Activated T-cell treated with anti-CD3 and anti-CD28 coated beads, Interleukin-2, amount 50 U/mL, for 4 hours (primary cell): ENCODE measurements at regions not wholly inside any gene's neighbourhood (a gene's known extent, or its start where the extent isn't known, plus 50 kb on each side); places are given as distances from the start of the nearest gene placed in this dataset.

ENCODE experiments used
- ATAC-seq, 2 donors: fragments of 200-7000 bp; cut with Tn5 transposase; one replicate each; pipeline ENCODE4 v1.10.0; 2021
- DNase-seq: peaks from one replicate; pipeline ENCODE4 v3.0.0-alpha.2; 2020
- H3K27me3 Mint-ChIP-seq: one replicate; pipeline ENCODE4 v1.8.0; 2021; ENCODE audit warnings: low read depth, mixed read lengths
- H3K36me3 Mint-ChIP-seq: one replicate; pipeline ENCODE4 v1.8.0; 2022; ENCODE audit warnings: mixed read lengths; ENCODE audit not compliant: insufficient read depth
- H3K4me1 Mint-ChIP-seq: one replicate; pipeline ENCODE4 v1.8.0; 2021; ENCODE audit warnings: low read depth, mixed read lengths
- H3K4me3 Mint-ChIP-seq: one replicate; pipeline ENCODE4 v1.8.0; 2021; ENCODE audit warnings: mild to moderate bottlenecking, moderate library complexity, mixed read lengths
- H3K9me3 Mint-ChIP-seq: one replicate; pipeline ENCODE4 v1.8.0; 2021; ENCODE audit warnings: mixed read lengths

GRCh38 chr4:122052677-122053076, 99.5 kb upstream of the BLTP1 start:
- no peaks in the 10 kb centered on the region for H3K36me3 Mint-ChIP-seq
- ATAC-seq = no peak

DNA sequence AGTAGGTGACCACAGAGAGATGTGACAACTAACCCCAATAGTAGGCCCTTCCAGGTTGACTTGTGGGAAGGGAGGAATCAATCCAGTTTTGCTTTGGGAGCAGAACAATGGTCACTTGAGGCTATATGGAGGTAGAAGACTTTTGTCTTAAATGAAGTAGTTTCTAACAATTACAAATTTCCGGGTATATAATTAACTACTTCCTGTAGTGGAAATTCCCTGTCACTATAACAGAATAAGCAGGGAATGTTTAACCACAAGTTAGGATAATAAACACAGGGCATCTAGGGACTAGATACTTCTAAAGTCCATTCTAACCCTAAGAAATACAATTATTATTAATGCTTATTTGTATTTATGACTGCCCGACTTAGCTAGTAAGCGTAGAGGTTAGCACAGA, 99.0 kb upstream of the TRPC3 start:
- ATAC-seq = no peak
- H3K9me3 Mint-ChIP-seq = no peaks in the 10 kb centered on the region
- no peaks in the 10 kb centered on the region for H3K4me1 Mint-ChIP-seq
- DNase-seq = no peak
- H3K4me3 Mint-ChIP-seq = no peak overlapping the region
- no peaks in the 10 kb centered on the region for H3K27me3 Mint-ChIP-seq
- no peaks in the 10 kb centered on the region for H3K36me3 Mint-ChIP-seq

More at GRCh38 chr4:122052677-122053076, 99.5 kb upstream of the BLTP1 start:
- no peak for DNase-seq
- Mint-ChIP-seq H3K27me3 (no peaks in the 10 kb centered on the region), H3K9me3 (no peaks in the 10 kb centered on the region), H3K4me1 (no peaks in the 10 kb centered on the region), H3K4me3 (no peak overlapping the region)

GRCh38 chr4:122047456-122048425, 95.9 kb upstream of the TRPC3 start:
- Mint-ChIP-seq H3K9me3 (no peaks in the 10 kb centered on the region), H3K4me3 (no peak overlapping the region), H3K36me3 (no peaks in the 10 kb centered on the region), H3K4me1 (no peaks in the 10 kb centered on the region), H3K27me3 (no peaks in the 10 kb centered on the region)
- ATAC-seq (no peak), DNase-seq (no peak)

GRCh38 chr4:122046255-122046654, 94.4 kb upstream of the TRPC3 start:
- H3K4me1 Mint-ChIP-seq = no peaks in the 10 kb centered on the region
- no peaks in the 10 kb centered on the region for H3K36me3 Mint-ChIP-seq
- no peaks in the 10 kb centered on the region for H3K27me3 Mint-ChIP-seq
- H3K9me3 Mint-ChIP-seq = no peaks in the 10 kb centered on the region
- DNase-seq (no peak), ATAC-seq (no peak)
- no peak overlapping the region for H3K4me3 Mint-ChIP-seq

- H3K27me3 Mint-ChIP-seq = no peaks in the 10 kb centered on the region
- H3K4me3 Mint-ChIP-seq = no peak overlapping the region
- ATAC-seq (no peak), DNase-seq (no peak)
- H3K4me1 Mint-ChIP-seq = no peaks in the 10 kb centered on the region
- no peaks in the 10 kb centered on the region for H3K9me3 Mint-ChIP-seq
- H3K36me3 Mint-ChIP-seq = no peaks in the 10 kb centered on the region
These were observed 93.7 kb upstream of the TRPC3 start for GRCh38 chr4:122045533-122045932.

DNA sequence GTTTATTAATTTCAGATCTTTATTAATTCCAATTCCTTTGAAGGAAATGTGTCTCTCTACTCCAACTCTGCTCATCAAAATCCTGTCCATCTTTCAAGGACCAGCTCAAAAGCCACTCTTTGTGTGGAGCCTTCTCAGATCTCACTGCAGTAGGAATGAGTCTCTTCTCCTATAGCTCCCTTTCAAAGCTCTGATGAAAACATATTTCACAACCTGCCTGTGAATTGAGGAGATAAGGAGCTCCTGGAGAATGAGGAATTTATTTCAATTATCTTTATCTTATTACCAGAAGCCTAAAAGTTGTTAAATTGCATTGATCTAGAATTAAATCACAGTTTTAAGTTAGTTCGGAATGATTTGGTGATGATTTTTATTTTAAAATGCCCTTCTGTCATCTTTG, 92.6 kb upstream of the TRPC3 start:
- Mint-ChIP-seq H3K4me3 (no peak overlapping the region), H3K27me3 (no peaks in the 10 kb centered on the region), H3K4me1 (no peaks in the 10 kb centered on the region), H3K9me3 (no peaks in the 10 kb centered on the region), H3K36me3 (no peaks in the 10 kb centered on the region)
- no peak for DNase-seq
- ATAC-seq = no peak

GRCh38 chr4:122041312-122041711, 89.5 kb upstream of the TRPC3 start:
- Mint-ChIP-seq H3K4me1 (no peaks in the 10 kb centered on the region), H3K4me3 (no peak overlapping the region), H3K36me3 (no peaks in the 10 kb centered on the region), H3K27me3 (no peaks in the 10 kb centered on the region), H3K9me3 (no peaks in the 10 kb centered on the region)
- no peak for DNase-seq
- no peak for ATAC-seq

DNA sequence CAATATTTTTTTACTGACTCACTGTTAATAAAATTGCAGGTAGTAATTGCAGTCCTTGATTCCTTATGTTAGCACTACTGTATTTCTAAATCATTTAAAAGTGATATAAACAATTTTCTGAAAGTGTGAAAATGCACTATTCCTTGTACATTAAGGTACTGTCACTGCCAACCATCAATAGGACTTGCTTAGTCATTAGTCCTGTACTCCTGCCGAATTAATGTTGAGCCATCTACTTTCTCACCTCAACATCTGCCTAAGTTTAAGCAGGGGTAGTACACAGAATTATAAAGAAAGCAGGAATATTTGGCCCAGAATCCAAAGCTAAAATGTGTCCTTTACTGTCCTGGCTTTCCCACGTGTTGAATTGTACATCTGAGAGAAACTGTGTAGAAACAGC, 87.0 kb upstream of the TRPC3 start:
- no peak overlapping the region for H3K4me3 Mint-ChIP-seq
- DNase-seq (no peak), ATAC-seq (no peak)
- peaks cover 5% of the 10 kb centered on the region for H3K27me3 Mint-ChIP-seq
- no peaks in the 10 kb centered on the region for H3K9me3 Mint-ChIP-seq
- no peaks in the 10 kb centered on the region for H3K4me1 Mint-ChIP-seq
- H3K36me3 Mint-ChIP-seq = no peaks in the 10 kb centered on the region

- H3K9me3 Mint-ChIP-seq = peaks cover 15% of the 10 kb centered on the region
- peaks cover 5% of the 10 kb centered on the region for H3K27me3 Mint-ChIP-seq
- ATAC-seq = no peak
- H3K36me3 Mint-ChIP-seq = no peaks in the 10 kb centered on the region
- no peak overlapping the region for H3K4me3 Mint-ChIP-seq
- no peak for DNase-seq
- H3K4me1 Mint-ChIP-seq = no peaks in the 10 kb centered on the region
These were observed 82.8 kb upstream of the TRPC3 start for GRCh38 chr4:122034619-122035018.

GRCh38 chr4:122027203-122027602, 75.3 kb upstream of the TRPC3 start:
- H3K4me3 Mint-ChIP-seq = no peak overlapping the region
- no peaks in the 10 kb centered on the region for H3K36me3 Mint-ChIP-seq

DNA sequence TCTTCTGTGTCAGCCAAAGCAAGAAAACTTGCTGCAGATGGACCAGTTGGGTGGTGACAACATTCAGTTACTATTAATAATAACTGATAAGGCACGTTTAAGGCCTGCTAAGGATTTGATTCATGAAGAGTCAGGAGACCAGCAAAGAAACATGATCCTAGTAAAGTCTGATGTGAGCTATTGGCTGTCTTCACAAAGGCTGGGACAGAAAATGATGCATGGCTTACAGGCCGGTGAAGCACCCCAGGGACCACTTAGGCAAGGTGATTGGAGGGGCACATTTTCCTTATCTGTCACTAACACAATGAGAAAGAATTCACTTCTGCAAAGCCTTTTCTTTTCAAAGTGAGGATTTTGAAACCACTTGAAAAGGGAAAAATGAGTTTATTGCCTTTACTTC, 65.4 kb upstream of the TRPC3 start:
- no peaks in the 10 kb centered on the region for H3K4me1 Mint-ChIP-seq
- H3K36me3 Mint-ChIP-seq = no peaks in the 10 kb centered on the region
- H3K27me3 Mint-ChIP-seq = peaks cover 21% of the 10 kb centered on the region
- H3K9me3 Mint-ChIP-seq = no peaks in the 10 kb centered on the region
- H3K4me3 Mint-ChIP-seq = no peak overlapping the region
- ATAC-seq (no peak), DNase-seq (no peak)

More at GRCh38 chr4:122027203-122027602, 75.3 kb upstream of the TRPC3 start:
- H3K27me3 Mint-ChIP-seq = no peaks in the 10 kb centered on the region
- peaks cover 15% of the 10 kb centered on the region for H3K9me3 Mint-ChIP-seq
- H3K4me1 Mint-ChIP-seq = no peaks in the 10 kb centered on the region
- ATAC-seq (no peak), DNase-seq (no peak)

- Mint-ChIP-seq H3K36me3 (no peaks in the 10 kb centered on the region), H3K4me1 (no peaks in the 10 kb centered on the region), H3K4me3 (no peak overlapping the region), H3K9me3 (no peaks in the 10 kb centered on the region), H3K27me3 (peaks cover 21% of the 10 kb centered on the region)
- ATAC-seq (no peak), DNase-seq (no peak)
These were observed 63.3 kb upstream of the TRPC3 start for GRCh38 chr4:122015203-122015602.

GRCh38 chr4:122012735-122013134, 60.9 kb upstream of the TRPC3 start:
- DNase-seq (no peak), ATAC-seq (no peak)
- Mint-ChIP-seq H3K4me3 (no peak overlapping the region), H3K9me3 (no peaks in the 10 kb centered on the region), H3K4me1 (no peaks in the 10 kb centered on the region), H3K36me3 (no peaks in the 10 kb centered on the region), H3K27me3 (peaks cover 12% of the 10 kb centered on the region)

DNA sequence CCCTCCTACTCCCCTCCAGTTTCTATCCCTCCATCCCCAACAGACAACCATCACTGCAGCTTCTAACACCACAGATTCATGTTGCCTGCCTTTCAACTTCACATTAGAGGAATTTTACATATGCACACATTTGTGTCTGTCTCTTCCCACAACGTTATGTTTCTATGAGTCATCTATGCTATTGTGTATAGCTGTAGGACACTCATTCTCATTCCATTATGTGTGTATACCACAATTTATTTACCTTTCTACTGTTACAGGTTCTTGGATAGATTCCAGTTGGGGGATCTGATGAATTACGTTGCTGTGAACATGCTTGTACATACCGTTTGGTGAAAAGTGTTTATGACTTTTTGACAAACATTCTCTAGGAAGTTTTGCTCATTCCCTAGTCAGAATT, 58.8 kb upstream of the TRPC3 start:
- Mint-ChIP-seq H3K27me3 (no peaks in the 10 kb centered on the region), H3K4me1 (no peaks in the 10 kb centered on the region), H3K36me3 (no peaks in the 10 kb centered on the region), H3K4me3 (no peak overlapping the region), H3K9me3 (no peaks in the 10 kb centered on the region)
- ATAC-seq = no peak
- no peak for DNase-seq

- no peak overlapping the region for H3K4me3 Mint-ChIP-seq
- ATAC-seq = no peak
- no peaks in the 10 kb centered on the region for H3K4me1 Mint-ChIP-seq
- DNase-seq = no peak
- no peaks in the 10 kb centered on the region for H3K9me3 Mint-ChIP-seq
- no peaks in the 10 kb centered on the region for H3K36me3 Mint-ChIP-seq
- H3K27me3 Mint-ChIP-seq = no peaks in the 10 kb centered on the region
These were observed 57.7 kb upstream of the TRPC3 start for GRCh38 chr4:122009524-122009923.
